ENCODE measurements at regions not wholly inside any gene's neighbourhood (a gene's known extent, or its start where the extent isn't known, plus 50 kb on each side); places are given as distances from the start of the nearest gene placed in this dataset.

DNA sequence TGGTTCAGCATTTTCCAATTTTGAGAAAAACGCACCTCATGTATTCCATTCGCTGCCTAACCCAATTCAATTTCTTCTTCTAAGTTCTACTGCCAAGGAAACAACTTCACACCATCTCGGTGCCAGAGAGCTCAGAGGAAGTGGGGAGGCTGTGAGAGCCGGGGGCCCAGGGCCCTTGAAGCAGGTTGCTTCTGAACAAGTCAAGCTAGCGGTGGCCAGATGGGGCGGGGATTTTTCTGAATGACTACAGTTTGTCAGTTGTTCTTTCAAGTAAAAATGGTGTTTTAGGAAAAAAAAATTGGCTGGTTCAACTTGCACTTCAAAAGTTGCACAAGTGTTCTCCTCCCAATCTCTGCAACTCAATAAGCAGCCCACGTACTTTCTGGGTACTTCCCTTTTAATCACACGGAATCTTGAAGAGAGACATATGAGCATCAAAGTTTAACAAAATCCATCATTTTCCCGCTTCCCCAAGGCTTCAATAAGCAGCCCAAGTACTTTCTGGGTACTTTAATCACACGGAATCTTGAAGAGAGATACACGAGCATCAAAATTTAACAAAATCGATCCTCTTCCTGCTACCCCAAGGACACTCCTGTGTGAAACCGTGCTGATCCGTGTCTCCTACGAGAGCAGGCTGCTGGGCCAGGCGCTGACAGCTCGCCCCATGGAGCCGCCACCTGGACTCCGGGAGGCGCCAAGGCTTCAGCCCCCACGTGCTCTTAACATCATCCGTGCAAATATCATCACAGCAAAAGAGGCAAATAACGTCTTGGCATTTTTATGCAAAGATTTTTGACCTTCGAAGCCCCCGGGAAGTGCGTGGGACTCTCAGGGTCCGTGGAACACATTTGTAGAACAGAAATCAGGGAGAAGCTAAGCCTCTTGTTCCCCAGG lies 186.7 kb upstream of the PDE10A start:
- Histone ChIP-seq H3K9ac (ENCODE audit: low read length) (peak overlapping the region; percentile 15), H3K9me3 (ENCODE audit: control insufficient read depth, low read length) (no peaks in the 10 kb centered on the region), H3K4me3 (ENCODE audit: low read length) (no peak overlapping the region), H3K36me3 (ENCODE audit: control insufficient read depth, insufficient read depth, low read length) (no peaks in the 10 kb centered on the region), H3K4me1 (ENCODE audit: control insufficient read depth, insufficient read depth, low read length) (peaks cover 10% of the 10 kb centered on the region), H3K27me3 (ENCODE audit: control insufficient read depth, insufficient read depth, low read length) (peaks cover 23% of the 10 kb centered on the region)

GRCh38 chr6:165848086-165848426 lies 185.0 kb upstream of the PDE10A start:
- Histone ChIP-seq H3K27me3 (ENCODE audit: control insufficient read depth, insufficient read depth, low read length) (peaks cover 12% of the 10 kb centered on the region), H3K4me1 (ENCODE audit: control insufficient read depth, insufficient read depth, low read length) (peaks cover 10% of the 10 kb centered on the region), H3K4me3 (ENCODE audit: low read length) (no peak overlapping the region), H3K9me3 (ENCODE audit: control insufficient read depth, low read length) (no peaks in the 10 kb centered on the region), H3K36me3 (ENCODE audit: control insufficient read depth, insufficient read depth, low read length) (no peaks in the 10 kb centered on the region), H3K9ac (ENCODE audit: low read length) (no peak overlapping the region)

DNA sequence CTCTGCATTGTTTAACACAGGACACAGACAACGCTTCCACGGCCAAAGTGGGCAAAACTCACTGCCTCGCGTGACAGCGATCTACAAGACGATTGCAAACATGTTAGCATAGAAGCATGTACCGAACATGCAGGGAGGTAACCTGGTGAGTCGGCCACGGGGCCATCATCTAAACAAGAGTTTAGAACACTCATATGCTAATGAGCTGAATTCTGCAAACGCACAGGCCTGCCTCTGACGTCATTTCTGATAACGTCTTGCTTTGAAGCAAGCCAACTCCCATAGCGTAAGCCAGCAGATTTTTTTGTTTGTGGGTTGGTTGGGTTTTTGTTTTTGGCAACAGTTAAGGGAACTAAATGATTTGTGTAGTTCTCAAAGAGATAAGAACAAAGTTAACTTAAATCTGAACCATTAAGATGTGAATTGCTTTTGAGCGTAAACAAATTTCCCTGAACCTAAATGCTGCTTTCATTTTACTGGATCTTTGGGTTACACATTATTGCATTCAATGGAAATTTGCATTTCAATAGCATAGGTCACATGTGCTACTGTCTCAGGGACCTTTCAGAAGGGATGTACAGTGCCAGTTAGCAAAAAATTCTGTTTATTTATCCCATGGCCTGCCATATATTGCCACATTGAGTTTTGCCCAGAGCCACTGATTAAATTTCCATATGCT lies 184.5 kb upstream of the PDE10A start:
- Histone ChIP-seq H3K4me1 (ENCODE audit: control insufficient read depth, insufficient read depth, low read length) (peaks cover 10% of the 10 kb centered on the region), H3K4me3 (ENCODE audit: low read length) (no peak overlapping the region), H3K9me3 (ENCODE audit: control insufficient read depth, low read length) (no peaks in the 10 kb centered on the region), H3K27me3 (ENCODE audit: control insufficient read depth, insufficient read depth, low read length) (peaks cover 12% of the 10 kb centered on the region), H3K36me3 (ENCODE audit: control insufficient read depth, insufficient read depth, low read length) (no peaks in the 10 kb centered on the region), H3K9ac (ENCODE audit: low read length) (no peak overlapping the region)

GRCh38 chr6:165846123-165846966 lies 183.3 kb upstream of the PDE10A start:
- H3K4me3 ChIP-seq (ENCODE audit: low read length) = no peak overlapping the region
- no peak overlapping the region for H3K9ac ChIP-seq (ENCODE audit: low read length)
- no peaks in the 10 kb centered on the region for H3K36me3 ChIP-seq (ENCODE audit: control insufficient read depth, insufficient read depth, low read length)
- no peaks in the 10 kb centered on the region for H3K9me3 ChIP-seq (ENCODE audit: control insufficient read depth, low read length)
- peaks cover 12% of the 10 kb centered on the region for H3K27me3 ChIP-seq (ENCODE audit: control insufficient read depth, insufficient read depth, low read length)
- peaks cover 10% of the 10 kb centered on the region for H3K4me1 ChIP-seq (ENCODE audit: control insufficient read depth, insufficient read depth, low read length)

- Histone ChIP-seq H3K9me3 (ENCODE audit: control insufficient read depth, low read length) (no peaks in the 10 kb centered on the region), H3K4me1 (ENCODE audit: control insufficient read depth, insufficient read depth, low read length) (peaks cover 10% of the 10 kb centered on the region), H3K36me3 (ENCODE audit: control insufficient read depth, insufficient read depth, low read length) (no peaks in the 10 kb centered on the region), H3K9ac (ENCODE audit: low read length) (no peak overlapping the region), H3K4me3 (ENCODE audit: low read length) (no peak overlapping the region), H3K27me3 (ENCODE audit: control insufficient read depth, insufficient read depth, low read length) (peaks cover 12% of the 10 kb centered on the region)
These were observed 182.5 kb upstream of the PDE10A start for GRCh38 chr6:165845493-165845892.

- Histone ChIP-seq H3K36me3 (ENCODE audit: control insufficient read depth, insufficient read depth, low read length) (no peaks in the 10 kb centered on the region), H3K4me3 (ENCODE audit: low read length) (no peak overlapping the region), H3K4me1 (ENCODE audit: control insufficient read depth, insufficient read depth, low read length) (peaks cover 10% of the 10 kb centered on the region), H3K9ac (ENCODE audit: low read length) (no peak overlapping the region), H3K9me3 (ENCODE audit: control insufficient read depth, low read length) (no peaks in the 10 kb centered on the region), H3K27me3 (ENCODE audit: control insufficient read depth, insufficient read depth, low read length) (peaks cover 12% of the 10 kb centered on the region)
These were observed 181.8 kb upstream of the PDE10A start for GRCh38 chr6:165844801-165845364.

- peaks cover 12% of the 10 kb centered on the region for H3K27me3 ChIP-seq (ENCODE audit: control insufficient read depth, insufficient read depth, low read length)
- peaks cover 10% of the 10 kb centered on the region for H3K4me1 ChIP-seq (ENCODE audit: control insufficient read depth, insufficient read depth, low read length)
- H3K36me3 ChIP-seq (ENCODE audit: control insufficient read depth, insufficient read depth, low read length) = no peaks in the 10 kb centered on the region
- H3K9ac ChIP-seq (ENCODE audit: low read length) = no peak overlapping the region
- H3K9me3 ChIP-seq (ENCODE audit: control insufficient read depth, low read length) = no peaks in the 10 kb centered on the region
- H3K4me3 ChIP-seq (ENCODE audit: low read length) = no peak overlapping the region
These were observed 181.2 kb upstream of the PDE10A start for GRCh38 chr6:165844232-165844631.

DNA sequence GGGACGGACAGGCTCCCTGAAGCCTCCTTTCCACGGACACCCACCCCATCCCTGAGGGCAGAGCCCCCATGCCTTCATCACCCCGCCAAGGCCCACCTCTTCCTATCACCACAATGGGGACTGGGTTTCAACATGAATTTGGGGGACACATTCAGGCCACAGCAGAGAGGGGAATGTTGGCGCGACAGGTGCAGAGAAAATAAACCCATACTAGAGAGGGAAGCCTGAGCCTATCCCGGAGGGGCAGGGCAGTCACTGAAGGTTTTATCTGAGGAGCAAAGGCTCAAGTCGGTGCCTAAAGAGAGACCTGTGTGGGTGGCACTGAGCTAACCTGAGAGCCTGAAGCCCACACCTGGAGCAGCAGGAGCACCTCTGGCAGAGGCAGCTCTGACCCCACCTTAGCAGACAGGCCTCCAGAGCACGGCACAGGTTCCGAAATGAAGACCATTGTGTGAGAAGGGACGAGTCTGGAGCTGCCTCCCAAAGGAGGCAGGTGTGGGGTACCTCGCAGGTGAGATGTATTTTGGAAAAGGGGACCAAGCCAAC lies 180.6 kb upstream of the PDE10A start:
- H3K9me3 ChIP-seq (ENCODE audit: control insufficient read depth, low read length) = no peaks in the 10 kb centered on the region
- no peak overlapping the region for H3K4me3 ChIP-seq (ENCODE audit: low read length)
- H3K9ac ChIP-seq (ENCODE audit: low read length) = no peak overlapping the region
- peaks cover 12% of the 10 kb centered on the region for H3K27me3 ChIP-seq (ENCODE audit: control insufficient read depth, insufficient read depth, low read length)
- H3K4me1 ChIP-seq (ENCODE audit: control insufficient read depth, insufficient read depth, low read length) = peaks cover 10% of the 10 kb centered on the region
- H3K36me3 ChIP-seq (ENCODE audit: control insufficient read depth, insufficient read depth, low read length) = no peaks in the 10 kb centered on the region

DNA sequence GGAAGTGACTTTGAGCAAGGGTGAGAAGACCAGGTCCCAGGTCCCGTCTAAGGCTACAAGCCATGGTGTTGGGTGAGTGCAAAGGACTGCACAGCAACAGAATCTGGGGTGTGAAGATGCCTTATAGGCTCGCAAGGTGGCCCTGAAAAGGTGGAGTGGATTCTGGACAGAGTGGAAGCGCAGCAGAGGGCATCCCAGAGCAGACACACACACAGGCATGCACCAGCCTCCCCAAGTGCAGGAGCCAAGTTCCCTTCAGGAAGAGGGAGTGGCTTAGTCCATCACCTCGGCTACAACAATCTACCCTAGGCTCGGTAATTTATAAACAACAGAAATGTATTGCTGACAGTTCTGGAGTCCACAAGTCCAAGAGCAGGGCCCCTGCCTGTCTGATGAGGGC lies 180.1 kb upstream of the PDE10A start:
- Histone ChIP-seq H3K36me3 (ENCODE audit: control insufficient read depth, insufficient read depth, low read length) (no peaks in the 10 kb centered on the region), H3K4me3 (ENCODE audit: low read length) (no peak overlapping the region), H3K9ac (ENCODE audit: low read length) (no peak overlapping the region), H3K27me3 (ENCODE audit: control insufficient read depth, insufficient read depth, low read length) (peaks cover 12% of the 10 kb centered on the region), H3K9me3 (ENCODE audit: control insufficient read depth, low read length) (no peaks in the 10 kb centered on the region), H3K4me1 (ENCODE audit: control insufficient read depth, insufficient read depth, low read length) (peaks cover 10% of the 10 kb centered on the region)

- Histone ChIP-seq H3K27me3 (ENCODE audit: control insufficient read depth, insufficient read depth, low read length) (peaks cover 12% of the 10 kb centered on the region), H3K9ac (ENCODE audit: low read length) (no peak overlapping the region), H3K4me3 (ENCODE audit: low read length) (no peak overlapping the region), H3K9me3 (ENCODE audit: control insufficient read depth, low read length) (no peaks in the 10 kb centered on the region), H3K36me3 (ENCODE audit: control insufficient read depth, insufficient read depth, low read length) (no peaks in the 10 kb centered on the region), H3K4me1 (ENCODE audit: control insufficient read depth, insufficient read depth, low read length) (peaks cover 10% of the 10 kb centered on the region)
These were observed 179.4 kb upstream of the PDE10A start for GRCh38 chr6:165842281-165842936.

GRCh38 chr6:165841153-165841558 lies 178.1 kb upstream of the PDE10A start:
- Histone ChIP-seq H3K4me1 (ENCODE audit: control insufficient read depth, insufficient read depth, low read length) (no peaks in the 10 kb centered on the region), H3K4me3 (ENCODE audit: low read length) (no peak overlapping the region), H3K9ac (ENCODE audit: low read length) (no peak overlapping the region), H3K36me3 (ENCODE audit: control insufficient read depth, insufficient read depth, low read length) (no peaks in the 10 kb centered on the region), H3K27me3 (ENCODE audit: control insufficient read depth, insufficient read depth, low read length) (peaks cover 3% of the 10 kb centered on the region), H3K9me3 (ENCODE audit: control insufficient read depth, low read length) (no peaks in the 10 kb centered on the region)
